ENCODE measurements at regions not wholly inside any gene's neighbourhood (a gene's known extent, or its start where the extent isn't known, plus 50 kb on each side); places are given as distances from the start of the nearest gene placed in this dataset.
"Not testable (repeated sequence)": the region's sequence is repeated elsewhere in the genome, so short reads cannot be mapped to it uniquely, and the experiment has no call there.

- DNase-seq: no peak
These were observed 52.1 kb downstream of the PWWP3B start for GRCh38 chrX:106220177-106220576.

- DNase-seq: no peak
These were observed 75.3 kb downstream of the PWWP3B start for GRCh38 chrX:106243376-106243775.

GRCh38 chrX:106246511-106246910 is 78.4 kb downstream of the PWWP3B start:
- DNase-seq: no peak

- DNase-seq: no peak
These were observed 79.1 kb downstream of the PWWP3B start for GRCh38 chrX:106247162-106247561.

GRCh38 chrX:106249706-106250379 is 81.7 kb downstream of the PWWP3B start:
- DNase-seq: no peak

GRCh38 chrX:106263817-106264216 is 95.7 kb downstream of the PWWP3B start:
- DNase-seq: no peak

- not testable (repeated sequence) for DNase-seq
These were observed 106.0 kb downstream of the PWWP3B start for GRCh38 chrX:106273947-106274587.

GRCh38 chrX:106275172-106275571 is 107.1 kb downstream of the PWWP3B start:
- DNase-seq: not testable (repeated sequence)

GRCh38 chrX:106278951-106279350 is 110.8 kb downstream of the PWWP3B start:
- DNase-seq: no peak

- no peak for DNase-seq
These were observed 113.3 kb downstream of the PWWP3B start for GRCh38 chrX:106281383-106281782.

- no peak for DNase-seq
These were observed 115.7 kb downstream of the PWWP3B start for GRCh38 chrX:106283841-106284240.

- DNase-seq: no peak
These were observed 116.4 kb downstream of the PWWP3B start for GRCh38 chrX:106284431-106285025.

GRCh38 chrX:106286053-106286650 is 118.0 kb downstream of the PWWP3B start:
- no peak for DNase-seq

- DNase-seq: not testable (repeated sequence)
These were observed 122.7 kb downstream of the PWWP3B start for GRCh38 chrX:106290778-106291177.

GRCh38 chrX:106291779-106292390 is 123.8 kb downstream of the PWWP3B start:
- DNase-seq: not testable (repeated sequence)

GRCh38 chrX:106300239-106300638 is 132.1 kb downstream of the PWWP3B start:
- DNase-seq: no peak

- DNase-seq: no peak
These were observed 132.6 kb downstream of the PWWP3B start for GRCh38 chrX:106300656-106301055.

GRCh38 chrX:106302304-106302703 is 134.2 kb downstream of the PWWP3B start:
- no peak for DNase-seq

GRCh38 chrX:106306391-106306947 is 138.4 kb downstream of the PWWP3B start:
- DNase-seq: no peak

GRCh38 chrX:106323357-106323756 is 155.3 kb downstream of the PWWP3B start:
- DNase-seq: no peak

- no peak for DNase-seq
These were observed 163.5 kb downstream of the PWWP3B start for GRCh38 chrX:106331606-106332005.

GRCh38 chrX:106341823-106342222 is 173.7 kb downstream of the PWWP3B start:
- no peak for DNase-seq

GRCh38 chrX:106356580-106356979 is 188.5 kb downstream of the PWWP3B start:
- no peak for DNase-seq

Data from amniotic stem cell (primary cell).